Osteoblast (primary cell): ENCODE measurements at regions not wholly inside any gene's neighbourhood (a gene's known extent, or its start where the extent isn't known, plus 50 kb on each side); places are given as distances from the start of the nearest gene placed in this dataset.

ENCODE experiments used
- DNase-seq: peaks from one replicate; pipeline ENCODE4 v3.0.0; 2011; ENCODE audit warnings: low spot score, mixed read lengths; ENCODE audit not compliant: insufficient read length; ENCODE audit errors: missing footprints
- H2AFZ ChIP-seq: 2 replicates; pipeline ENCODE4 v1.6.0; 2011; ENCODE audit warnings: mild to moderate bottlenecking, low read length
- H3K27ac ChIP-seq: 2 replicates; pipeline ENCODE4 v1.5.1; 2011; ENCODE audit warnings: mild to moderate bottlenecking, low read depth, low read length, moderate library complexity
- H3K27me3 ChIP-seq: 2 replicates; pipeline ENCODE4 v1.6.0; 2012; ENCODE audit warnings: mild to moderate bottlenecking, control low read depth, inconsistent platforms, low read length, moderate library complexity; ENCODE audit not compliant: insufficient read depth
- H3K36me3 ChIP-seq: 2 replicates; pipeline ENCODE4 v1.5.1; 2011; ENCODE audit warnings: mild to moderate bottlenecking, low read length, control low read depth, moderate library complexity; ENCODE audit not compliant: insufficient read depth
- H3K4me1 ChIP-seq: 2 replicates; pipeline ENCODE4 v1.5.1; 2011; ENCODE audit warnings: mild to moderate bottlenecking, low read length, control low read depth, moderate library complexity; ENCODE audit not compliant: insufficient read depth
- H3K4me2 ChIP-seq: 2 replicates; pipeline ENCODE4 v1.6.0; 2011; ENCODE audit warnings: mild to moderate bottlenecking, low read length; ENCODE audit not compliant: insufficient read depth
- H3K4me3 ChIP-seq: fragments of 200-600 bp; sonication (generic); 3 replicates; pipeline ENCODE4 v1.5.1; 2012; ENCODE audit warnings: mild to moderate bottlenecking, low read length, inconsistent platforms; ENCODE audit not compliant: insufficient read depth
- H3K79me2 ChIP-seq: 2 replicates; pipeline ENCODE4 v1.6.0; 2012; ENCODE audit warnings: mild to moderate bottlenecking, low read length, control low read depth, inconsistent platforms; ENCODE audit not compliant: insufficient read depth
- H3K9me3 ChIP-seq: 2 replicates; pipeline ENCODE4 v1.5.1; 2011; ENCODE audit warnings: low read depth, low read length, control low read depth
- H4K20me1 ChIP-seq: 2 replicates; pipeline ENCODE4 v1.6.0; 2012; ENCODE audit warnings: mild to moderate bottlenecking, low read length, control low read depth; ENCODE audit not compliant: insufficient read depth
- TF ChIP-seq, protein P1 (sequence below): IDR thresholded peaks from 2 replicates; pipeline ENCODE4 v1.5.1; 2011; ENCODE audit warnings: mild to moderate bottlenecking, low read depth, low read length, moderate library complexity; ENCODE audit errors: extremely low read depth

GRCh38 chr18:67995769-67996168 lies 479.2 kb upstream of the DSEL start:
- Histone ChIP-seq H3K27me3 (no peaks in the 10 kb centered on the region), H3K9me3 (no peaks in the 10 kb centered on the region), H3K4me1 (no peaks in the 10 kb centered on the region), H3K4me3 (no peak overlapping the region), H3K27ac (no peak overlapping the region), H3K4me2 (no peak overlapping the region), H3K36me3 (no peaks in the 10 kb centered on the region), H3K79me2 (no peaks in the 10 kb centered on the region), H2AFZ (peak overlapping the region; percentile 28), H4K20me1 (no peaks in the 10 kb centered on the region)
- no peak for DNase-seq
- TF ChIP-seq, protein P1, sequence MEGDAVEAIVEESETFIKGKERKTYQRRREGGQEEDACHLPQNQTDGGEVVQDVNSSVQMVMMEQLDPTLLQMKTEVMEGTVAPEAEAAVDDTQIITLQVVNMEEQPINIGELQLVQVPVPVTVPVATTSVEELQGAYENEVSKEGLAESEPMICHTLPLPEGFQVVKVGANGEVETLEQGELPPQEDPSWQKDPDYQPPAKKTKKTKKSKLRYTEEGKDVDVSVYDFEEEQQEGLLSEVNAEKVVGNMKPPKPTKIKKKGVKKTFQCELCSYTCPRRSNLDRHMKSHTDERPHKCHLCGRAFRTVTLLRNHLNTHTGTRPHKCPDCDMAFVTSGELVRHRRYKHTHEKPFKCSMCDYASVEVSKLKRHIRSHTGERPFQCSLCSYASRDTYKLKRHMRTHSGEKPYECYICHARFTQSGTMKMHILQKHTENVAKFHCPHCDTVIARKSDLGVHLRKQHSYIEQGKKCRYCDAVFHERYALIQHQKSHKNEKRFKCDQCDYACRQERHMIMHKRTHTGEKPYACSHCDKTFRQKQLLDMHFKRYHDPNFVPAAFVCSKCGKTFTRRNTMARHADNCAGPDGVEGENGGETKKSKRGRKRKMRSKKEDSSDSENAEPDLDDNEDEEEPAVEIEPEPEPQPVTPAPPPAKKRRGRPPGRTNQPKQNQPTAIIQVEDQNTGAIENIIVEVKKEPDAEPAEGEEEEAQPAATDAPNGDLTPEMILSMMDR: no peak

DNA sequence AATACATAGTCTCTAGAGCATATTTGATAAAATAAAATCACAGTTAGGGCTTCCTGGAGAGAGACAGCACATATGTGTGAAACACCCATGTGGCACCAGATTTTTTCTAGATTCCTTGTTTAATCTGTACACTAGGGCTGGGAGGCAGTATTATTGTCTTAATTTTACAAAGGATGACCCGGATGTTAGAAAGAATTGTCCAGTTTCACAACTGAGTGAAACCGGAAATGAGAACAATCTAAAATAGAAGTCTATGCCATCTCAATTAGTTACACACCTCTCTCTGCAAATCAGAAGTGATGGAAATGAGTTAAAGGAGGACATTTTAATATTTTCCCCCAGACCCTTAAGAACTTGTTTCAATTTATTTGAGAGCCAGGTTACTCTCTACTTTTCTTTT lies 463.7 kb upstream of the DSEL start:
- H3K27ac ChIP-seq: no peak overlapping the region
- H3K27me3 ChIP-seq: no peaks in the 10 kb centered on the region
- no peak for DNase-seq
- H3K4me3 ChIP-seq: no peak overlapping the region
- peak overlapping the region; percentile 47 for H2AFZ ChIP-seq
- H3K4me1 ChIP-seq: no peaks in the 10 kb centered on the region
- no peaks in the 10 kb centered on the region for H4K20me1 ChIP-seq
- no peaks in the 10 kb centered on the region for H3K9me3 ChIP-seq
- no peaks in the 10 kb centered on the region for H3K36me3 ChIP-seq
- no peak overlapping the region for H3K4me2 ChIP-seq
- no peaks in the 10 kb centered on the region for H3K79me2 ChIP-seq
- TF ChIP-seq, protein P1: no peak

GRCh38 chr18:67977067-67977616 lies 460.6 kb upstream of the DSEL start:
- H3K36me3 ChIP-seq: no peaks in the 10 kb centered on the region
- no peaks in the 10 kb centered on the region for H3K4me1 ChIP-seq
- H3K4me2 ChIP-seq: no peak overlapping the region
- no peak overlapping the region for H3K27ac ChIP-seq
- no peaks in the 10 kb centered on the region for H3K9me3 ChIP-seq
- DNase-seq: no peak
- H4K20me1 ChIP-seq: no peaks in the 10 kb centered on the region
- no peaks in the 10 kb centered on the region for H3K79me2 ChIP-seq
- H3K27me3 ChIP-seq: no peaks in the 10 kb centered on the region
- H3K4me3 ChIP-seq: no peak overlapping the region
- H2AFZ ChIP-seq: no peak overlapping the region
- TF ChIP-seq, protein P1: no peak

DNA sequence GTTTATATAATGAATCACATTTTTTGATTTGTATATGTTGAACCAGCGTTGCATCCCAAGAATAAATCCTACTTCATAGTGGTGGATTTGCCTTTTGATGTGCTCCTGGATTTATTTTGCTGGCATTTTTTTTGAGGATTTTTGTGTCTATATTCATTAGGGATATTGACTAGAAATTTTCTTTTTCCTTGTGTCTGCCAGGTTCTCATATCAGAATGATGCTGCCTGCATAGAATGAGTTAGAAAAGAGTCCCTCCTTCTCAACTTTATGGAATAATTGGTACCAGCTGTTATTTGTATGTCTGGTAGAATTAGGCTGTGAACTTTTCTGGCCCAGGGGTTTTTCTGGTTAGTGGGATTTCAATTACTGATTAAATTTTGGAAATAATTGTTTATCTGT lies 457.4 kb upstream of the DSEL start:
- TF ChIP-seq, protein P1: no peak
- Histone ChIP-seq H3K4me2 (no peak overlapping the region), H3K4me1 (no peaks in the 10 kb centered on the region), H3K79me2 (no peaks in the 10 kb centered on the region), H4K20me1 (no peaks in the 10 kb centered on the region), H2AFZ (no peak overlapping the region), H3K36me3 (no peaks in the 10 kb centered on the region), H3K27ac (no peak overlapping the region), H3K9me3 (no peaks in the 10 kb centered on the region), H3K4me3 (no peak overlapping the region), H3K27me3 (no peaks in the 10 kb centered on the region)
- peak; percentile 14 for DNase-seq
